ENCODE measurements at regions not wholly inside any gene's neighbourhood (a gene's known extent, or its start where the extent isn't known, plus 50 kb on each side); places are given as distances from the start of the nearest gene placed in this dataset.
A peak's percentile ranks its signal among the peaks of the same experiment; 100 is the strongest.

DNA sequence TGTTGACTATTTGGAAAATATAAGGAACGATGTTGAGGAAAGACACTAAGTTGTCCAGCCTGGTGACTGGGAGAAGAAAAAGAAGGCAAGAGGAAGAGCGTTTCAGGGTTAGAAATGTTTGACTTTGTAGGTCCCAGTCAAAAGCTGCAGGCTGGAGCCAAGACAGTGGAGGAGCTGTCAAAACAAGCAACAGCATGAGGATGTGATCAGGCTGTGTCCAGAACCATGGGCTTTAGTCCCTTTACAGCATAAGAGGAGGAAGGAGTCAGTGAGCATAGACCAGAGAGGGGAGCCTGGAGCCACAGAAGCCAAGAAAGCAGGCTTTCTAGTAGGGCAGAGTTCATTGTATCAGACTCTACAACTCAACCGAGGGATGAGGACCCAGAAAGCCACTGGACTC is 658.5 kb downstream of the BNC2 start:
- TF ChIP-seq, protein P1, sequence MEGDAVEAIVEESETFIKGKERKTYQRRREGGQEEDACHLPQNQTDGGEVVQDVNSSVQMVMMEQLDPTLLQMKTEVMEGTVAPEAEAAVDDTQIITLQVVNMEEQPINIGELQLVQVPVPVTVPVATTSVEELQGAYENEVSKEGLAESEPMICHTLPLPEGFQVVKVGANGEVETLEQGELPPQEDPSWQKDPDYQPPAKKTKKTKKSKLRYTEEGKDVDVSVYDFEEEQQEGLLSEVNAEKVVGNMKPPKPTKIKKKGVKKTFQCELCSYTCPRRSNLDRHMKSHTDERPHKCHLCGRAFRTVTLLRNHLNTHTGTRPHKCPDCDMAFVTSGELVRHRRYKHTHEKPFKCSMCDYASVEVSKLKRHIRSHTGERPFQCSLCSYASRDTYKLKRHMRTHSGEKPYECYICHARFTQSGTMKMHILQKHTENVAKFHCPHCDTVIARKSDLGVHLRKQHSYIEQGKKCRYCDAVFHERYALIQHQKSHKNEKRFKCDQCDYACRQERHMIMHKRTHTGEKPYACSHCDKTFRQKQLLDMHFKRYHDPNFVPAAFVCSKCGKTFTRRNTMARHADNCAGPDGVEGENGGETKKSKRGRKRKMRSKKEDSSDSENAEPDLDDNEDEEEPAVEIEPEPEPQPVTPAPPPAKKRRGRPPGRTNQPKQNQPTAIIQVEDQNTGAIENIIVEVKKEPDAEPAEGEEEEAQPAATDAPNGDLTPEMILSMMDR (IDR thresholded peaks at IDR 0.05) = no peak
- no peak for ATAC-seq (ENCODE audit: low FRiP score)
- DNase-seq (ENCODE audit: low spot score) = no peak

DNA sequence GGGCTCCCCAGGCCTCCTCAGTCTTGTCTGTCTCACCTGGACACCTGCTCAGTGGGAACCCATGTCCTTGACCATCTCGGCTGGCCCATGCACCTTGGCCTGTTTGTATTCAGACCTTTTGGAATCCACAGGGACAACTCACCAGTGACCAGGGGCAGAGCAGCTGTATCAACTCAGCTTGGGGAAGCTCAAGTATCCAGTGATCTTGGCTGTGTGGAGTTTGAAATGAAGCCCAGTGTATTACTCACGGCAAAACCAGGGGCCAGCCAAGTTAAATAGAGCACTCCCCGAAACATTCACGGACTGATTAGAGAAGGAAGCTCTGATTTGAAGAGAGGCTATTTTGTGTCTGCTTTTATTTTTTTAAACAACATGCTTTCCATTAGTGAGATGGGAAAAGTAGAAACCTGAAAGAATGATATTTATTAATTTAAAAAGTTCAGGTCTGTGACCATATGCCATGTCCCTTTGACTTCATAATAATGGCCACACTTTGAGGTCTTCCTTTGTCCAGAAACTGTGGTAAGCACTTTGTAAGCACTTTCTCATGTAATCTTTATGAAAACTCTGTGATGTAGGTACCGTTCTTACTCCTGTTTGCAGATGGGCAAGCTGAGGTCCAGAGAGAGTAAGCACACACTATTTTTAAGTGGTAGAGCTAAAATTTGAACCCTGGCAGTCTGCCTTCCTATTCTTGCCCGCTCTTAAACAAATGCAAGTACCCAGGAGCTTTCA is 656.5 kb downstream of the BNC2 start:
- TF ChIP-seq, protein P1 (IDR thresholded peaks at IDR 0.05) = no peak
- DNase-seq (ENCODE audit: low spot score) = no peak
- peak; percentile 90 for ATAC-seq (ENCODE audit: low FRiP score)

DNA sequence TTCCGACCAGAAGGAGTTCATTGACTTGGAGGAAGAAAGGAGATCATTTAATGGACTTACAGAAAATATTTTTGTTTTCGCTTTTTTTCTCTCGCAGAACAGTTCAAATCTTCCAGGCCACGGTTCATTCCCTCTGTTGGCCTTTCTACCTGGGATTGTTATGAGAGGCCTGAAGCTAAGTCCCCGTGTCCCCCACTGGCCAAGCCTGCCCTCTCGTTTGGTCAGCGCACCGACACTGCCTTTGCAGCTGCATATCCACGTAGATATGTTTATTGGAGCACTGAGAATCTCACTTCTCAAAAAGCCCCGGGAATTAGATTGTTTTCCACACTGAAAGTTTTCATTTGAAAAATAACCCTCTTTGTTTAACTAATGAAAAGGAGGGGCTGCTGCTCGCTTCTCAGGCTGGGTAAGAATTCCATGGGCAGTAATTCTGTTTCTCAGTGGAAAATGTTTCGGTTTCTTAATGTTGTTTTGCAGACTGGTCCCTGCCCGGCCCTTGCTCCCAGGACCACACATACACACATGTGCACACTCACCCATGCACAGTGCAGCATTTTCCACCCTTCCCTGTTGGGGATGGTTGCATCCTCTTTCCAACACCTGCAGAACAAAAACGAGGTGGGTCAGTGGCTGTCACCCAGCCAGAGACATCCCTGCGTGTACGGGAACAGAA is 655.7 kb downstream of the BNC2 start:
- ATAC-seq (ENCODE audit: low FRiP score) (no peak), DNase-seq (ENCODE audit: low spot score) (no peak)
- TF ChIP-seq, protein P1 (IDR thresholded peaks at IDR 0.05) = no peak

DNA sequence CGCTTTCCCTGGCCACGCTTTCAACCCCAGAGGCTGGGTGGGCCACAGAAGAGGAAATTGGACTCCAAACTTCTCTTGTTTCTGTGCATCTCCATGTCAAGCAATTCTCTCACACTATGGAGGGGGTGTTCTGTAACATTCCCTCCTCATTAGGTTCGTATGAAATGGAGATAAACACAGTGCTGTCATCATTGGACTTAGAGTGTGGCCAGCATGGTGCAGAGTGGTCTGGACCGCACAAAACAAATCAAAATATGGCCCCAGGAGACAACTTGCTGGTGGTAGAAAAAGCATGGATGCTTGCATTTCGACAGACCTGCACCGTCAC is 655.2 kb downstream of the BNC2 start:
- DNase-seq (ENCODE audit: low spot score) (no peak), ATAC-seq (ENCODE audit: low FRiP score) (no peak)
- TF ChIP-seq, protein P1 (IDR thresholded peaks at IDR 0.05) = no peak

DNA sequence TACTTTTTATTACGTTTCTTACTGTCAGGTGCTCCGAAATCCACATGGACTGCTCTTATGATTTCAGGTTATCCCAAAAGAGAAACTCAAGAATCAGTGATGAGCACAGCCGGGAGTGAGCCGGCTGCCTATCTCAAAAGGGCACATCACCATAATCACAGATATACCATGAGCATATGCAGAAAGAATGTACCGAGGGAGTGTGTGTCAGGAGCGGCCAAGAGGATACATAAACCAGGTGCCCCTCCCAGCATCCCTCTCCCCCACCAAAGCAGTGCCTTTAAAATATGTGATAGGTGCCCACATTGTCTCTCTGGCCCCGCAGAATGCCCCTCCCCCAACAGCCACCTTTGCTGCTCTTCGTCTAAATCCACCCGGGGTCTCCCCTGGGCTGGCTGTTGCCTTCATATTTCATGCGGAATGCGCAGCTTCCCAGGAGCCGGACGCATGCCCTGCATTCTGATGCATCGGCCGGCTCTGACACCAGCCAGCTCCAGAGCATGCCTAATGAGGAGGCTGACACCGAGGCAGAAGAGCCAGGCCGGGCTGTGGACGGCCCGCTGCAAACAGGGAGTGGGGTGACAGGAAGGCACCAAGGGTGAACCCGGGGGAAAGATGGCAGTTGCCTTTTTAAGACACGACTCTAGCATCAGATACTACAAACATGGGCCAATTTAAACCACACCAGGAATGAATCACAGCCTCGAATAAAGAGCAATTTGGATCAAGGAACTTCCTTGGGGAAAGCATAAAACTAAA is 652.3 kb downstream of the BNC2 start:
- ATAC-seq (ENCODE audit: low FRiP score) (peak; percentile 70), DNase-seq (ENCODE audit: low spot score) (no peak)
- TF ChIP-seq, protein P1 (IDR thresholded peaks at IDR 0.05) = no peak

DNA sequence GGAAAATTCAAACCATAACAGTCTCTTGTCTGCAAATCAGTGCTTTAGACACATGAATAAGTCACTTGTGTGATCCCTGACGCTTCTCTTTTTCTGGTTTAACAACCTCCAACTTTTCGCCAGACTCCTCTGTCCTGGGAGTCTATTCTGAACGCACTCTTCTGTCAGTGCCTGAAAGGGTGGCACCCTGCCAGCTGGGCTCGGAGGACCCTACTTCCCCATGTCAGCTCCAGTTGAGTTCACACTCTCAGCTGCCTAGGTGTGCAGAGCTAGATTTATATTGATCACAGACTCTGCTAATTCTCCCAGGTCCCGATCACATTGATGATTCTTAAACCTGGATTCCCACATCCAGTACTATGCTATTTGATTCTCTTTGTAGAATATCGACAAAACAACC is 649.1 kb downstream of the BNC2 start:
- TF ChIP-seq, protein P1 (IDR thresholded peaks at IDR 0.05) = no peak
- DNase-seq (ENCODE audit: low spot score) (no peak), ATAC-seq (ENCODE audit: low FRiP score) (no peak)
